ENCODE measurements at regions not wholly inside any gene's neighbourhood (a gene's known extent, or its start where the extent isn't known, plus 50 kb on each side); places are given as distances from the start of the nearest gene placed in this dataset.
"Not testable (repeated sequence)": the region's sequence is repeated elsewhere in the genome, so short reads cannot be mapped to it uniquely, and the experiment has no call there.

DNA sequence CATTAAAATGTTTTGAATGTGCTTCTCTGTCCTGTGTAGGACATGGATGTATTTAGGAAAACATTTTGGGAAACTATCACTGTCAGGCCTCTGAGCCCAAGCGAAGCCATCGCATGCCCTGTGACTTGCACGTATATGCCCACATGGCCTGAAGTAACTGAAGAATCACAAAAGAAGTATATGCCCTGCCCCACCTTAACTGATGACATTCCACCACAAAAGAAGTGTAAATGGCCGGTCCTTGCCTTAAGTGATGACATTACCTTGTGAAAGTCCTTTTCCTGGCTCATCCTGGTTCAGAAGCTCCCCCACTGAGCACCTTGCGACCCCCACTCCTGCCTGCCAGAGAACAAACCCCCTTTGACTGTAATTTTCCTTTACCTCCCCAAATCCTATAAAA lies 191.1 kb upstream of the MEIS1 start:
- DNase-seq (ENCODE audit: low read depth) = not testable (repeated sequence)

DNA sequence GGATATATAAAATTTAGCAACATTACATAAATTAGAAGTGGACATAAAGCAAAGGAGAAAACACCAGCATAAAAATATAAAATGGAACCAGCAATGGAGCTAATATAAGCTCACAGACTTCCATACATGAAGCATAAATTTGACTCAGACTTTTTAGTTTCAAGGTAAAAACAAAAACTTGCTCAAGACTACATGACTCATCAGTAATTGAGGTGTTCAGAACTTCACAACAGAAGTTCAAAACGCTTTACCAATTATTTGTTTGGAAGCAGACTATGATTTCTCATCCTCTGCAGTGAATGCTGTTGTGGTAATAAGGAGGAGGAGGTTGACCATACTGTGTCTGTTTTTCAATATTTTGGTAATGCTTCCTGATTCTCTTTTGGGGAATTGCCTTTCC lies 192.0 kb upstream of the MEIS1 start:
- not testable (repeated sequence) for DNase-seq (ENCODE audit: low read depth)

DNA sequence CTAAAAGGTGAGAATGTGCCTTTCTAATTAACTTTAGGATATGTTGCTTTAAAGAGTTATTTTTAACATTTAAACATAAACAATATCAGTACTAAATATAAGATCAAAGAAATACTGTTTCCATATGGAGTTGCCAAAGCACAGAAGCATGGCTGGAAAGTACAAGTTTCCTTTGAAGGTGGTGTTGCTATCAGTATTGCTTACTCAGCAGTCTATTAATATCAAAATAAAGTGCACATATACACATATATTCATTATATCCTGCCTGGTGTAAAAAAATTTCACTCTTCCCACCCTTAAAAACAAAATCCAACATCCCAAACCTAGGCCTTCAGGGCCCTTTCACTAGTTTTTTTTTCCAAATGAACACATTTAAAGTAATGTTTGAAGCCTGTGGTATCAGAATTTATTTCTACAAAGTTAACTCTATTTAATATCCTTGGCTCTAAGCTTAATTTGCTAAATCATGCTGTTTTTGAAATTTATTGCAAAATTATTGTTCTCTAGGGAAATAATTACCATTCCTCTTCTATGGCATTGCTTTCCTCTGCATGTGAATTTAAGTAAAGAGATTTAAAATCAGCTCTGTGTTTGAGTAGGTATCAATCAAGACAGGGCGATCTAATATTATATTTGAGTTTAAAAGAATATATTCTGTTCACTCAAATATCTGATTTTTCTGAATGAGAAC lies 192.7 kb upstream of the MEIS1 start:
- no peak for DNase-seq (ENCODE audit: low read depth)

DNA sequence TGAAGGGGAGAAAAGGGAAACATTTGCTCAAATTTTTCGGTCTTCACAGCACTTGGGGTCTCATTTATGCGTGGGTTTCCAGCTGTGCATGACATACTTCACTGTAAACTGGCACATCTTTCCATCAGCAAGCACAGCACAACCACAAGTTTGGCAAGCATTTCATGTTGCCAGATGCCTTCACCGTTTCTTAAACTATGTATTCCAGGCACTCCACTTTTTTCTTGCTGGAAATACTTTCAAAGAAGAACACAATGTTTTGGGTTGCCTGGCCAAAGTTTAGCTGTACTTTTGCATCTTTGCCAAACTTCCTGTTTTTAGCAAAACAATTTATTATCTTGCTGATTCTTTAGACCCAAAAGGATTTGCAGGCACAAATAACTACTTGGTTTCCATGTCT lies 194.6 kb upstream of the MEIS1 start:
- DNase-seq (ENCODE audit: low read depth) = no peak

DNA sequence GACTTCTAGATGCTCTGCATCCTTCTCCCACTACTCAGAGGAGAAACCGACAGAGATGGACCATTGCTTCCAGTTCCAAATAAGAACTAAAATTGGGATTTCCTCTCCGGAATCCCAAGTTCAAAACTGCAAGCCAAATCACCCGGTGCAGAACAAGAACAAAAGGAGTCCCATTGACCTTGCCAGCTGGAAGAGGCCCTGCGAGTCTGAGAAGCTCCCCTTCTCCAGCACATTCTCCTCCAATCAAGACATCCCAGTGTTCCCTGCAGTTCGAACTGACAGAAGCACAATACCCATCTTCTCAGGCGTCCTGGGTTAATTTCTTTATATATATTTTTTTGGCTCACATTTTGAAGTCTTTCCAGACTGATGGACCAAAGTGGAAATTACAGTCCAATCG lies 195.3 kb upstream of the MEIS1 start:
- DNase-seq (ENCODE audit: low read depth) = no peak

DNA sequence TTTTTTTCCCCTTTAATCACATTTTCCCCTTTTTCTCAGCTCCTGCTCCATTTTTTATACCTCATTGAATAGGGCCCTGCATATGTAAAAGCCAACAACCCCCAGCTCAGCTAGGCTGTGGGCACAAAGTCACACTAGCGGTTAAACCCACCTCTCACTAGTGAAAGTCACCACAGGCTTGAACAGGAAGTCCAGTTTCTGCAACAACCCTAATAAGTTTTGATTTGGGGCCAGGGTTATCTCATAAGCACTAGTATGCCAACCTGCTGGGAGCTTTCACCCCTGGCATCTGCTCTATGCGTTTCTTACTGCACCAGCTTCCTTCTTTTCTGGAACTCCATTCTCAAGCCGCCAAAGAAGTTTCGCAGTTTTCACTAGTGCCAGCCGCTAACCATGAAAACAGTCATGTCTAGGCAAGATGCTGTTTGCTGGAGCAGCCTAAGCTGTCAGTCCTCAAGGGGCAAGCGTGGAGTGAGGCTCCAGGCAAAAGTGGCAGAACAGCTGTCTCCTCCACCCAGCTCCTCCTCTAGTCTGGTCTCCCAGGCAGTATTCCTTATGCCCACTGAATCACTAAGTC lies 197.0 kb upstream of the MEIS1 start:
- DNase-seq (ENCODE audit: low read depth) = no peak

DNA sequence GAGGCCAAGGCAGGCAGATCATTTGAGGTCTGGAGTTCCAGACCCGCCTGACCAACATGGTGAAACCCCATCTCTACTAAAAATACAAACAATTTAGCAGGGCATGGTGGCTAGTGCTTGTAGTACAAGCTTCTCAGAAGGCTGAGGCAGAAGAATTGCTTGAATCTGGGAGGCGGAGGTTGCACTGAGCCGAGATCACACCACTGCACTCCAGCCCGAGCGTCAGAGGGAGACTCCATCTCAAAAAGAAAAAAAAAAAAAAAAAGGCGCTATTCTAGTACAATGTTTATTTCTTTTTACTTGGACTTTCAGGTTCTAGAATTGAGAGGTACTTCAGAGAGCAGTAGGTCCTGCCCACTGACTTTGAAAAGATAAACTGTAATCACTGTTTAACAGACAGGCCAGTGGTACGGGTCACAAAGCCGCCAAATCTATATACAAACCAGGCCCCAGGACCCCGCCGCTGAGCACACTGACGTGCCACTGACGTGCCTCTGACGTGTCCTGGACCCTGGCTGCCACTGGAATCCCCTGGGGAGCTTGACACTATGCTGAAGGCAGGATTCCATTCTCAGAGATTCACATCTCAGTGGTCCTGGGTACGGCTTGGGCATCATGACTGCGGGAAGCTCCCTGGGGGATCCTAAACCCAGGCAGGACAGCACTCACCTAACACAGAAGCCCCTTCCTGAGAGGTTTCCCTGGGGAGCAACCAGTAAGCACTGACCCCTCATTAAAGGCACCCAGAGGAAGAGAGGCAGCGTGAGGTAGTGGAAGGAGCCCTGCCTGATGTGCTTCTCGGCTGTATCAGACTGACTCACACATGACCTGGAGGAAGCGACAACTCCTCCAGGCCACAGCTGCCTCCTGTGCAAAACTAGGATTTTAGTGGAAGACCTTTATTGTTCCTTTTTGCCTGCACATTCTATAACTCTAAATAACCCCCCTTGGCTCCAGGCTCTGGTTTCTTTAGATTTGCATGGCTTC lies 197.8 kb upstream of the MEIS1 start:
- DNase-seq (ENCODE audit: low read depth) = no peak

DNA sequence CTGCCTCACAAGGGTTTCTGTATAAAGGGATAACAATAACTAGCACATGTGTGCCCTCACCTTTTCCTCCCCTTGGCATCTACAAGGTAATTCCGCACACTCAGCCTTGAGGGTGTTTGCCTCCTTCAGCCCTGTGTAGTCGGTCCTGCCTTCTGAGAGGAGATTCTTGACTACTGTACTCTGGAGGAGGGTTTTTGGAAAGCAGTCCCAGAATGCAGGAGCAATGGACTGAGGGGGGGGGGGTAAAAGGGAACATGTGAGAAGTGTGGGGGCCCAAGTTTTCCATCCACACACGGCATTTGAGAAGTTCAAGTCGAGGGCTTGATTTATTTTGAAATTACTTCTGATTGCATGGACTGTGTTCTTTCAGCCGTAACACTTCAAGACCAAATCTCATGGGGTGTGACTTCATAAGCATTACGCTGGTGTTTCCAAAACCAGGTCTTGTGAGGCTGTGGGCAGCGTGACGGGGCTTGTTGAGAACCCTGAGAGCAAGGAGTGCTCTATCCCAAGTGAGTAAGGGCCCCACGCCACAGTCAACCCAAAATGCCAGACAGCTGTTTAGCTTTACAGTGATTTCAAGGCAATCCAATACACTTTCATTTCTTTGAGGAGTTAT lies 198.7 kb upstream of the MEIS1 start:
- DNase-seq (ENCODE audit: low read depth) = no peak

DNA sequence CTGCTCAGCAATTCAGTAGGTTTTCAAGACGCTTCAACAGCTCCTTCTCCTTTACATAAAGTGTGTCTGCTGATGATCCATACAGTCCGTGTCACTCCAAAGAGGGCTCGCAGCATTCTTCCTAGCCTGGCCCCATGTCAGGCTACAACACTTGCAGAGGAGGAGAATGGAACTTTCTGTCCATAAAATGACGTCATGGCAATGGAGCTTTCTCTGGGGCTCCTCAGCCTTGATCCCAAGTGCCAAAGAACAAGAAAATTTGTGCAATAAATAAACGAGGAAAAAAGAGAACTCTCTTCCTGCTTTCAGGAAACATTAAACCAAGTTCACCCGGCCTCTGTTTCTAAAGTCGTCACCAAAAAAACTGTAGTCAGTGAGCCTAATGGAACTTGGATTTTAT lies 199.5 kb upstream of the MEIS1 start:
- no peak for DNase-seq (ENCODE audit: low read depth)

DNA sequence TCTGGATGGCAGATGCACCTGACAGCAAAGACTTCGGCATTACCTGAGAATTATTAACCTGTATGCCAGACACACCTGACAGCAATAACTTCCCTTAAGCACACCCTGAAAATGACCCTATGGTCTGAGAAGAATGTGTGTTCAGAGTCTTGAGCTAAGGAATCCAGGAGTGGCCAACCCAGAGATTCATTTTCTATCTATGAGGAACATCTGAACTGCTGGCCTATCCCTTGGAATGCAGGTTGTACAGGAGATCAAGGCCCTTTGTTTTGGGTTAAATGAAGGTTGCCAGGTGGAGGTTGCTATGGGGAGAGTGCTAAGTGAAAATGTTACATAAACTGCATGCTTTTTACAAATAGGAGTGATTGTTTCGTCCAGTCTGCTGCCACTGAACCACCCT lies 200.9 kb upstream of the MEIS1 start:
- DNase-seq (ENCODE audit: low read depth) = no peak

DNA sequence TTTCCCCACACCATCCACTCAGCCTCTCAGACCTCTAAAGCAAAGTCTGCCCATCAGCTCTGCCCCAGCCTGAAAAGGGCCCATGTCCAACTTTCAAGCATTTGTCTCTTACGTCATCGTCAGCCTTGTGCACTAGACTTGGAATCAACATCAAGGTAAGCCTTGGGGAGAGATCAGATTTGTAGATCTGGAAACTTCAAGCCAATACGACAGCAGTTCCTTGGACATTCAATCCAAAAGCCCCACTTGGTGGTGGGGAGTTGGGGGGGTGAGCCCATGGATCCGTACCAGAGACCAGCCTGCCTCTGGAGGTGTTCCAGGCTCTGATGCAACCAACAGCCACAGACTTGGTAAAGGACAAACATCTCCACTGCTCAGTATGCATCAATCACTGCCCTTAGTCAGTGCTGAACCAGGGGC lies 206.8 kb upstream of the MEIS1 start:
- no peak for DNase-seq (ENCODE audit: low read depth)

DNA sequence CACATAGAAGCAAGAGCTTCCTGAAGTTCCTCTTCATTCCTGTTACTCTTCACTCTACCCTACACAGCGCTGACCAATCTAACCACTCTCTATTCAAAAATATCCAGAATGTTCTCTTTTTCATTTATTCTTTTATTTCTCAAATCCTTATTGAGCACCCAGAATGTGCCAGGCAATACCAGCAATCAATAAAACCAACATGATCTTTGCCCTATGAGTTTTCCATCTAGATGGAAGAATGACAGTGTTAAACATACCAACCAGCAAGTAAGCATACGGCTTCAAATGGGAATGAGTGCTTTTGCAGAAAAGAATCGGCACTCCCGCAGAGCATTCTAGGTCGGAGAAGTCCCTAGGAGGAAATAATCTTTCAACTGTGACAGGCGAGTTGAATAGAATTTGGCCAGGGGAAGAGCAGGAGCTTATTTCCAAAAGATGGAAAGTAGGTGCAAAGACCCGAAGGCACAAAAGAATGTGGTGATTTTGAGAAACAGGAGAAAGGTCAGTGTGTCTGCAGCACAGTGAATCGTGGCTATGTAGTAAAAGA lies 217.8 kb upstream of the MEIS1 start:
- DNase-seq (ENCODE audit: low read depth) = no peak

DNA sequence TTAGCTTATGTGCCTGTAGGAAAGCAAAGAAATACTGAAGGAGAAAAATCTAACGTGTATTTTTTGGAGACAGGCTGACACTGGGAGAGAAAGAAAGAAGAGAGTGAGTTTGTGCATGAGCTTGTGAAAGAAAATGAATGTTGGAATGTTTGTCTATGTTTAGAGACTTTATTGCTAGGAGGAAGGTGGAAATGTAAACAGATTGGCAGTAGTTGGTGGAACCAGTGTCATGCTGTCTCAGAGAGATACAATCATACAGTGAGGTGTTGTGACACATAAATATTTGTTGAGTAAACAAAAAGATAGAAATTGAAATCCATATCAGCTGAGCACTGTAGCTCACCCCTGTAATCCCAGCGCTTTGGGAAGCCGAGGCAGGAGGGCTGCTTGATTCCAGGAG lies 222.2 kb upstream of the MEIS1 start:
- DNase-seq (ENCODE audit: low read depth) = no peak

DNA sequence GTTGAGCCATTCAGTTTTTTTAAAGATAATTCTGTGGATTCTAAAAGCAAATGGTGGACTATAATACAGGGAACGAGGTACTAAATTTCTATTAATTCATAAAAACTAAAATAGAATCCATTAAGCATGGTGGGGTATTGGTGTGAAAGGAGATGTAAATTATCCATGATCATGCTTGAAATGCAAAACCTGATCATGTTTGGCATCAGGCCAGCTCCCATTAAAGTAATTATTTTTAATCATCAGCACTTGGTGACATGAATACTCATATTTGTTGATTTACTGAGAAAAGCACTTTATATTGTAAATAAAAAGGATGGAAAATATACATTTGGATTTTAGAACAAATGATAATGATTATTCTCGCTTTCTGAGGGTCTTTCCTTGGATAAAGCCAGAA lies 232.3 kb upstream of the MEIS1 start:
- no peak for DNase-seq (ENCODE audit: low read depth)

DNA sequence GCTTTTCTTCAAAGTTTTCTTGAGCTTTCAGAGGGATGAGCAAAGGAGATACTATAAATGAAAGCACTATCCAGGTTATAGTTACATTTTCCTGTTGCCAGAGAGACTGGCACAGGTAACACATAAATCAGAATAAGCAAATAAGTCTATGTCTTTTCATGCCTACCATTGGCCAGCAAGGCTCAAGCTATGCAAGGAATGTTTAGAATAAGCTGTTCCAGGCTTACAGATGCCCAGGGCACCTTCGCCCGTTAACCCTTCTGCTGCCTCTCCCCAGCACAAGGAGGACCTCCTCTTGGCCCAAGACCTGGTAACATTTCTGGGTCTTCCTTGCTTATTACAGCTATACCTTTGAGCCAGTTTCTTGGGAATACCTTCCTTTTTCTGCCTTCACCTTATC lies 233.7 kb upstream of the MEIS1 start:
- no peak for DNase-seq (ENCODE audit: low read depth)

DNA sequence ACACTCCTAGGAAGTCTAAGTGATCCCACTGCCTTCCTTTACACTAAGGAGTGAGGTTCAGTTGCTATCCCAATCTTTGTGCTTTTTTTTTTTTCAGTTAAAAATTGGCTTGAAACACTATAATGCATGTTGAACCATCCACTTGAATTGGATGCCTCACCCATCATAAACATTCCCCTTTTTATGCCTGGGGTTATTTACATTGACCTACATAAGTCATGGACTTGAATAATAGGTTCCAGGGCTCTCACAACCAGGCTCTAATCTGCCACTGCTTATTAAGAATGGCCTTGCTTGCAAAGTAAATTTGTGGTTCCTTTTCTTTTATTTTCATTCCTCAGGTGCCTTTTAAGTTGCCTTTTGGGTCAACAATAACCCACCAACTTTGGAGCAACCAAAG lies 236.1 kb upstream of the MEIS1 start:
- DNase-seq (ENCODE audit: low read depth) = no peak

DNA sequence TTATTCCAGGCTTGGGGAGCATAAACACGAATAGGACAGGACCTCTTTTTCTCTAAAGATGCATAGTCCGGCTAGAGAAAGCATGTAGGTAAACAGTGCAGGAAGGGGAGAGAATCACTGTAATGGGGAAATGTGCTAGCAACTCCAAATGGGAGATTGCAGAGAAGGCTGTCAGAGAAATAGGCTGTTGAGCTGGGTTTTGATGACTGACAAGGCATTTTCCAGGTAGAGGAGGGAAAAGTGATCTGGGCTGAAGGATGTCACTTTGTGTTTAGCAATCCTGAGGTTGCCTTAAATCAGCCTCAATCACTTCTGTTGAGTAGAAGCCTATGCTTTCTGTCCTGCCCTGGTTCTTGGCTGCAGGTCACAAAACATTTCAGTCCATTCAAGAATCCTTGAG lies 242.0 kb upstream of the MEIS1 start:
- no peak for DNase-seq (ENCODE audit: low read depth)

DNA sequence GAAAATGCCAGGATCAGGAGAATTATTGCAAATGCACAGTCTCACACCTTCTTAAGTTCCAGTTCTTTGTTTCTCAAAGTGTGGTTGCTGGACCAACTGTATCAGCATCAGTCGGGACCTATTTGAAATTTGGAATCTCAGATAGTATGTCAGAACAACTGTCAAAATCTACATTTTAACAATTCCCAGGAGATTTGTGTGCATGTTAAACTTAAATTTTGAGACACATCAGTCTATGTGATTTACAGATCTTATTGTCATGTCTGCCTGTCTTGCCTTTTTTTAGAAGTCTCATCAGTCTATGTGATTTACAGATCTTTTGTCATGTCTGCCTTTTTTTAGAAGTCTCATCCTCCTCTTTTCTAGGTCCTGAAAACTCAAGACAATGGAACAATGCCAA lies 243.6 kb upstream of the MEIS1 start:
- no peak for DNase-seq (ENCODE audit: low read depth)

DNA sequence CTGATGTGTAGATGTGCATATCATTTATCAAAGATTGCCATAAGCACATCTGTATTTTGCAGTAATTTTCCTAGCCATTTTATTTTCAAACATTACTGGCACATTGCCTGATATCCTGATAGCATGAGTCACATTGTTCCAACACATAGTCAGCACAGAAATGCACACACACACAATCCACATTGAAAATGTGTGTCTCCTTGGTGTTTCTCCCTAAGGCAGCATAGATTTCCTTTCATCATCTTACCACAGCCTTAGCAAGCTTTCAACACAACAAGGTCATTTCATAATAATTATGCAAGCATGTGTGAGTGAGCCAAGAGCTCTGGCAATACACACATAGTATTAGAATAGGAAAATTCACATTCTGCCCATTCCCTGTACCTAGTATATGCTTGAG lies 245.4 kb upstream of the MEIS1 start:
- no peak for DNase-seq (ENCODE audit: low read depth)

DNA sequence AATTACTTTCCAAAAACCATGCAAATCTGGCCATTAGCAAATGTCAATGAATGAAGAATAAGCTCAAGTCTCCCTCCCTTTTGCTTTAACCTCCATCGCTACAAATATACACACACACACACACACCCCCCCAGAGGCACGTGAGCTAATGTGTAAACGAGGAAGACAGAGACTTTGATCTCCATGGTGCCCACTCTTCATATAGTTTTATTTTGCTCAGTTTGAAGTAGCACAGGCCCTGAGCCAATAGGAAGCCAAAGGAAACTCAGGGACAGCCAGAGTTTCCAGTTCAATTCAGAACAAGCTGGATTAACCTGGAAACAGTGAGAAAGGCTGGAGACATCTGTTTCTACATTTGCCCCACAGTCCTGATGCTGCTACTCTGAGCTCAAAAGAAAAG lies 248.4 kb upstream of the MEIS1 start:
- DNase-seq (ENCODE audit: low read depth) = no peak

DNA sequence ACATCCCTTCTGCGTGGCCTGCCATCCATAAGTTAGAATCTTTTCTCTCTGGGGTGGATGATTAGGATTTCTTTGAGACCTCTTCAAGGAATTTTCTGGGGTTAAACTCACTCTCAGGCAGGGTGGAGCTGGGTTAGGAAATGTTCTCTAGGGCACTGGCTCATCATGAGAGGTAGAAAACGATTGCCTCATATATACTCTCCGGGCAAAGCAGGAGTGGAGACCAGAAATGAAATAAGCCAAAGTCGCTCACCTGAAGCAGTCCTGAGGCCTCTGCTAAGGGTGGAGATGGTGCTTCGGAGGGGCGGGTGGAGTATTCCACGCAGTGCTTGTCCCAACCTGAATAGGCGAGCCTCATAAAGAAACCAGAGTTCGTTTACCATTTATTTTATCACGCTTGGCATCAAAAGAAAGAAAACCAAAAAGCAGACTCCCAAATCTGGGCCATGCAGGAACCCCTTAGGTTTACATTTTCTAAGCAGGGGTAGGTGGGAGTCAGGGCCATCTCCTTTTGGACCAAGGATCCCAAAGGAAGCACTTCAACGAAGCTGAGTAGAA lies 249.3 kb upstream of the MEIS1 start:
- no peak for DNase-seq (ENCODE audit: low read depth)
